SHP77 (cell line): ENCODE measurements at regions not wholly inside any gene's neighbourhood (a gene's known extent, or its start where the extent isn't known, plus 50 kb on each side); places are given as distances from the start of the nearest gene placed in this dataset.

ENCODE experiments used
- DNase-seq, 2 experiments: peaks; one replicate each; lab custom pipeline; 2025; lab: John Stamatoyannopoulos, UW

GRCh38 chr14:61107869-61108493 lies 126.9 kb downstream of the SLC38A6 start:
- DNase-seq = no peak

- no peak for DNase-seq
Measured at GRCh38 chr14:61106959-61107641, 126.1 kb downstream of the SLC38A6 start.

DNA sequence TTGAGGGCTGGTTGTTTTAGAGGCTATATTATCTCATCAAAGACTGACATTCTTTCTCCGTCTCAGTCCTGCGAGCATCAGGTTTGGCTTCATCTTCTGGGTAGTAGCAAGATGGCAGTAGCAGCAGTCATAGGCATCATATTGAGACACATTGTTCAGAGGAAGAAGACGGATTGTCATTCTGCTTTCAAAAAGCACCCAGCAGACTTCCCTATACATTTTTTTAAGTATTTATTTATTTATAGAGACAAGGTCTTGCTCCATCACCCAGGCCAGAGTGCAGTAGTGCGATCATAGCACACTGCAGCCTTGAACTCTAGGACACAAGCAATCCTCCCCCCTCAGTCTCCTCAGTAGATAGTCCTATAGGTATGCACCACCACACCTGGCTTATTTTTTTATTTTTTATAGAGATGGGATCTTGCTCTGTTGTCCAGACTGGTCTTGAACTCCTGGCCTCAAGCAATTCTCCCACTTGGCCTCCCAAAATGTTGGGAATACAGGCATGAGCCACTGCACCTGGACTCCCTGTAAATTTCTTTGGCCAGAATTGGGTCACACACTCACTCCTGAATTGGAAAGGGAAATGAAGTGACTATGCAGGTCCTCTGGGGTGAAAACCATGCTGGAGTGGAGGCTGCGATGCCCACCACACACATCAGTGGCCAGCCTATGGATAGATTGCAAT lies 125.4 kb downstream of the SLC38A6 start:
- DNase-seq = no peak

DNA sequence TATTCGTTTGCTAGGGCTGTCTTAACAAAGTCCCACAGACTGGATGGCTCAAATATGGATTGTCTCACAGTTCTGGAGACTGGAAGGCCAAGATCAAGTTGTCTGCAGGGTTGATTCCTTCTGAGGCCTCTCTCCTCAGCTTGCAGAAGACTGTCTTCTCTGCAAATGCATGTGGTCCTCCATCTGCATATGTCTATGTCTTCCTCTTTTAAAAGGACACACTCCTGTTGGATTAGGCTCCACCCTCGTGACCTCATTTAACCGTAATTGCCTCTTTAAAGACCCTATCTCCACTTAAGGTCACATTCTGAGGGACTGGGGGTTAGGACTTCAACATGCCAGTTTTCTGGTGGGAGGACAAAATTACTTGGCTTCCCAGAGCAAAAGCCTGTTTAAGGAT lies 123.3 kb downstream of the SLC38A6 start:
- no peak for DNase-seq

- no peak for DNase-seq
Measured at GRCh38 chr14:61103541-61104339, 122.7 kb downstream of the SLC38A6 start.

DNA sequence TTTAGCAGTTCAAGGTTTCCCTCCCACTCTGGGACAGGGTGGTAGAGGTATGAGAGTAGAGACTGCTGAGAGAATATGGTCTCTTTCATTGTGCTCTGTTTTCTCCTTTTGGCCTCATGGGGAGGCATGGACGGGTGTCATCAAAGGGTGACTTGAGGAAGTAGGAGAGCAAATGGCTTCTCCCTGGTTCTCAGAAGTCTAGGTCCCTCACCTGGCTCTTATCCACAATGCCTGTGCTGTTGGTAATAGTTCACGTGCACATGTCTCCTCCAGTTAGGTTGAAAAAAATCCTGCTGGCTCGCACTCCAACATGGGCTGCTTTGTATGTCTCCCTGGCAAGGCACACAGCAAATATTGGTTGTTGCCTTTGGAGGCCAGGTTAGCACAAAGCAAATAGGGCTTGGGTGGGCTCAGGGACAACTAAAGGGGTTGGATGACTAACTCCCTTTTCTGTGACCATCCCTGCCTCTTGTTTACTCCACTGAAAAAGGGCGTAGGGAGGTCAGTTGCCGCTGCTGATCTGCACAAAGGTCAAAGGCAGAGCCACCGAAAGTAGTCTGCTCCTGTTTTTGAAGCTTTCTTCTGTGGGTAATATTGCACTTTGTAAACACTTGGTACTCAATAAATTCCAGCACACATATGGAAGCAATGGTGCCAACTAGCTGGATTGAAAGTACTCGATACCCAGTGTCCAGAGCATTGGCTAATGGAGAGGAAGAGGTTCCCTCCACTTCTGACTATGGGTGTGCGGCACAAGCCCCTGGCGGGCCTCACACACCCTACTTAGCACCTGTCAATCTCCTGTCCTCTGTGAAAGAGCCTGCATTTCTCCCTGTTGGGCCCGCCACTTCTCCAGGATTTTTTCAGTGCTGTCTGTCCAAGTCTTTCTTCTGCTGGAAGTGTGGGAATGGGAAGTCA lies 121.8 kb downstream of the SLC38A6 start:
- no peak for DNase-seq
